HCT116 (cell line): ENCODE measurements at regions not wholly inside any gene's neighbourhood (a gene's known extent, or its start where the extent isn't known, plus 50 kb on each side); places are given as distances from the start of the nearest gene placed in this dataset.

Source experiments
- EZH2 ChIP-seq: fragments of 200-600 bp; sonication (generic); IDR thresholded peaks from 2 replicates; pipeline ENCODE4 v1.6.1; 2017; ENCODE audit warnings: antibody characterized with exemption, mixed run types
- EZH2phosphoT487 ChIP-seq: fragments of 200-600 bp; IDR thresholded peaks from 2 replicates; pipeline ENCODE4 v1.6.1; 2018; ENCODE audit warnings: antibody characterized with exemption, borderline replicate concordance
- MAX ChIP-seq: IDR thresholded peaks from 2 replicates; pipeline ENCODE4 v1.6.1; 2012
- POLR2A ChIP-seq: IDR thresholded peaks from 2 replicates; pipeline ENCODE4 v1.7.0; 2011; ENCODE audit warnings: borderline replicate concordance; ENCODE audit not compliant: insufficient read depth, insufficient read length; ENCODE audit errors: extremely low read depth
- POLR2AphosphoS5 ChIP-seq: IDR thresholded peaks from 2 replicates; pipeline ENCODE4 v1.6.1; 2011; ENCODE audit warnings: mild to moderate bottlenecking, low read depth, low read length, moderate library complexity
- SP1 ChIP-seq: IDR thresholded peaks from 2 replicates; pipeline ENCODE4 v1.6.1; 2012; ENCODE audit warnings: low read depth
- YY1 ChIP-seq: IDR thresholded peaks from 2 replicates; pipeline ENCODE4 v1.6.1; 2011; ENCODE audit warnings: low read length, low read depth, moderate library complexity, mild to moderate bottlenecking; ENCODE audit not compliant: insufficient replicate concordance; ENCODE audit errors: extremely low read depth
- ZBTB33 ChIP-seq: IDR thresholded peaks from 2 replicates; pipeline ENCODE4 v1.6.1; 2011; ENCODE audit warnings: mild to moderate bottlenecking, low read length, moderate library complexity; ENCODE audit not compliant: insufficient replicate concordance; ENCODE audit errors: extremely low read depth
- ZNF274 ChIP-seq: fragments of 200-500 bp; sonication (Bioruptor generic); IDR thresholded peaks from 2 replicates; pipeline ENCODE4 v1.6.1; 2014; ENCODE audit warnings: mild to moderate bottlenecking, low read depth, low read length, inconsistent platforms
- TF ChIP-seq, protein P1 (sequence below), 3 experiments: fragments of 200-600 bp in 1 of 3; sonication (generic) in 1 of 3; IDR thresholded peaks in 2 of 3; conservative IDR thresholded peaks in 1 of 3; 2 replicates each; pipeline ENCODE4 v1.5.1; 2012 to 2017; ENCODE audit warnings: low read depth in 2 of 3, low read length in 2 of 3, antibody characterized with exemption in 1 of 3, borderline replicate concordance in 1 of 3, control low read depth in 1 of 3, mild to moderate bottlenecking in 1 of 3, mixed read lengths in 1 of 3, mixed run types in 1 of 3, moderate library complexity in 1 of 3; ENCODE audit not compliant: insufficient read depth in 1 of 3
- TF ChIP-seq, protein P2 (sequence below): IDR thresholded peaks from 2 replicates; pipeline ENCODE4 v1.6.1; 2012; ENCODE audit warnings: low read depth

GRCh38 chr11:96869207-96869606 is 479.4 kb downstream of the JRKL start:
- TF ChIP-seq EZH2 (no peak), ZNF274 (no peak), POLR2A (no peak), EZH2phosphoT487 (no peak), POLR2AphosphoS5 (no peak), ZBTB33 (no peak), MAX (no peak), SP1 (no peak), YY1 (no peak)
- TF ChIP-seq, protein P1, sequence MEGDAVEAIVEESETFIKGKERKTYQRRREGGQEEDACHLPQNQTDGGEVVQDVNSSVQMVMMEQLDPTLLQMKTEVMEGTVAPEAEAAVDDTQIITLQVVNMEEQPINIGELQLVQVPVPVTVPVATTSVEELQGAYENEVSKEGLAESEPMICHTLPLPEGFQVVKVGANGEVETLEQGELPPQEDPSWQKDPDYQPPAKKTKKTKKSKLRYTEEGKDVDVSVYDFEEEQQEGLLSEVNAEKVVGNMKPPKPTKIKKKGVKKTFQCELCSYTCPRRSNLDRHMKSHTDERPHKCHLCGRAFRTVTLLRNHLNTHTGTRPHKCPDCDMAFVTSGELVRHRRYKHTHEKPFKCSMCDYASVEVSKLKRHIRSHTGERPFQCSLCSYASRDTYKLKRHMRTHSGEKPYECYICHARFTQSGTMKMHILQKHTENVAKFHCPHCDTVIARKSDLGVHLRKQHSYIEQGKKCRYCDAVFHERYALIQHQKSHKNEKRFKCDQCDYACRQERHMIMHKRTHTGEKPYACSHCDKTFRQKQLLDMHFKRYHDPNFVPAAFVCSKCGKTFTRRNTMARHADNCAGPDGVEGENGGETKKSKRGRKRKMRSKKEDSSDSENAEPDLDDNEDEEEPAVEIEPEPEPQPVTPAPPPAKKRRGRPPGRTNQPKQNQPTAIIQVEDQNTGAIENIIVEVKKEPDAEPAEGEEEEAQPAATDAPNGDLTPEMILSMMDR (IDR thresholded peaks at IDR 0.05 in 2 of 3, conservative IDR thresholded peaks at IDR 0.05 in 1 of 3; ENCODE audit: borderline replicate concordance in 1 of 3, insufficient read depth in 1 of 3, low read depth in 2 of 3, low read length in 2 of 3) = no peak
- TF ChIP-seq, protein P2, sequence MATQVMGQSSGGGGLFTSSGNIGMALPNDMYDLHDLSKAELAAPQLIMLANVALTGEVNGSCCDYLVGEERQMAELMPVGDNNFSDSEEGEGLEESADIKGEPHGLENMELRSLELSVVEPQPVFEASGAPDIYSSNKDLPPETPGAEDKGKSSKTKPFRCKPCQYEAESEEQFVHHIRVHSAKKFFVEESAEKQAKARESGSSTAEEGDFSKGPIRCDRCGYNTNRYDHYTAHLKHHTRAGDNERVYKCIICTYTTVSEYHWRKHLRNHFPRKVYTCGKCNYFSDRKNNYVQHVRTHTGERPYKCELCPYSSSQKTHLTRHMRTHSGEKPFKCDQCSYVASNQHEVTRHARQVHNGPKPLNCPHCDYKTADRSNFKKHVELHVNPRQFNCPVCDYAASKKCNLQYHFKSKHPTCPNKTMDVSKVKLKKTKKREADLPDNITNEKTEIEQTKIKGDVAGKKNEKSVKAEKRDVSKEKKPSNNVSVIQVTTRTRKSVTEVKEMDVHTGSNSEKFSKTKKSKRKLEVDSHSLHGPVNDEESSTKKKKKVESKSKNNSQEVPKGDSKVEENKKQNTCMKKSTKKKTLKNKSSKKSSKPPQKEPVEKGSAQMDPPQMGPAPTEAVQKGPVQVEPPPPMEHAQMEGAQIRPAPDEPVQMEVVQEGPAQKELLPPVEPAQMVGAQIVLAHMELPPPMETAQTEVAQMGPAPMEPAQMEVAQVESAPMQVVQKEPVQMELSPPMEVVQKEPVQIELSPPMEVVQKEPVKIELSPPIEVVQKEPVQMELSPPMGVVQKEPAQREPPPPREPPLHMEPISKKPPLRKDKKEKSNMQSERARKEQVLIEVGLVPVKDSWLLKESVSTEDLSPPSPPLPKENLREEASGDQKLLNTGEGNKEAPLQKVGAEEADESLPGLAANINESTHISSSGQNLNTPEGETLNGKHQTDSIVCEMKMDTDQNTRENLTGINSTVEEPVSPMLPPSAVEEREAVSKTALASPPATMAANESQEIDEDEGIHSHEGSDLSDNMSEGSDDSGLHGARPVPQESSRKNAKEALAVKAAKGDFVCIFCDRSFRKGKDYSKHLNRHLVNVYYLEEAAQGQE = no peak
